ENCODE measurements at regions not wholly inside any gene's neighbourhood (a gene's known extent, or its start where the extent isn't known, plus 50 kb on each side); places are given as distances from the start of the nearest gene placed in this dataset.

GRCh38 chr1:73564294-73564693 is 633.7 kb downstream of the LRRIQ3 start:
- no peaks in the 10 kb centered on the region for H3K27me3 ChIP-seq (replicated peaks; ENCODE audit: insufficient read depth, low read length)
- no peak overlapping the region for H3K4me2 ChIP-seq (ENCODE audit: low read depth, low read length)
- H3F3A ChIP-seq (ENCODE audit: insufficient read depth, low read length): no peaks in the 10 kb centered on the region
- no peaks in the 10 kb centered on the region for H3K79me2 ChIP-seq (ENCODE audit: low read length)
- no peak overlapping the region for H3K4me3 ChIP-seq (ENCODE audit: low read length)
- TF ChIP-seq EZH2phosphoT487 (IDR thresholded peaks at IDR 0.05; ENCODE audit: low read length) (no peak), CTCF (IDR thresholded peaks at IDR 0.05; ENCODE audit: low read length) (no peak), EZH2 (optimal IDR thresholded peaks at IDR 0.05; ENCODE audit: low read depth, low read length) (no peak)
- no peak overlapping the region for H3K9ac ChIP-seq (ENCODE audit: low read length)
- DNase-seq: no peak
- H3K9me3 ChIP-seq (replicated peaks; ENCODE audit: insufficient read depth, low read length): no peaks in the 10 kb centered on the region
- H3K9me2 ChIP-seq (replicated peaks; ENCODE audit: insufficient read depth, low read length): no peaks in the 10 kb centered on the region
- no peaks in the 10 kb centered on the region for H3K4me1 ChIP-seq (ENCODE audit: low read length)
- H3K36me3 ChIP-seq (replicated peaks; ENCODE audit: insufficient read depth, low read length): no peaks in the 10 kb centered on the region
- H4K20me1 ChIP-seq (ENCODE audit: insufficient read depth, low read length): no peaks in the 10 kb centered on the region
- H3K27ac ChIP-seq (ENCODE audit: low read length): no peak overlapping the region
- no peak overlapping the region for H2AFZ ChIP-seq (ENCODE audit: low read length)

DNA sequence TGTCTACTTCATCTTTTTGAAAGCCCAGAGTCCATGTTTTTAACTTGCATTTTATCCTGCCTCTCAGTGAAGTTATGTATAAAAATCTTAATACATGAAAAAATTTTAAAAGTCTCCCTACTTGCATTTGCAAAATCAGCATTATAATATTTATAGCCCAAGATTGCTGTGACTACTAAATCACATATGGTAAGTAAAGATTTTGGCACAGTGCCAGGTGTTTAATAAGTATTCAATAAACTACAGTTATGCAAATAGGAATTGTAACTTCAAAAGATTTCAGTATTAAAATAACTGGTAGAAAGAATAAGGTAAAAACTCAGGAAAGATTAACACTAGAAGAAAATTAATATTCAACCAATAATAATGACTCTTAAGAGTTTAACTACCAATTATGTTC is 641.7 kb downstream of the LRRIQ3 start:
- Histone ChIP-seq H3K27me3 (replicated peaks; ENCODE audit: insufficient read depth, low read length) (no peaks in the 10 kb centered on the region), H3K36me3 (replicated peaks; ENCODE audit: insufficient read depth, low read length) (no peaks in the 10 kb centered on the region), H3K9ac (ENCODE audit: low read length) (no peak overlapping the region), H3K4me2 (ENCODE audit: low read depth, low read length) (no peak overlapping the region), H3K9me2 (replicated peaks; ENCODE audit: insufficient read depth, low read length) (no peaks in the 10 kb centered on the region), H2AFZ (ENCODE audit: low read length) (no peak overlapping the region), H3K9me3 (replicated peaks; ENCODE audit: insufficient read depth, low read length) (no peaks in the 10 kb centered on the region), H3K27ac (ENCODE audit: low read length) (no peak overlapping the region), H3K79me2 (ENCODE audit: low read length) (no peaks in the 10 kb centered on the region), H3F3A (ENCODE audit: insufficient read depth, low read length) (no peaks in the 10 kb centered on the region), H3K4me1 (ENCODE audit: low read length) (no peaks in the 10 kb centered on the region), H4K20me1 (ENCODE audit: insufficient read depth, low read length) (no peaks in the 10 kb centered on the region), H3K4me3 (ENCODE audit: low read length) (no peak overlapping the region)
- DNase-seq: no peak
- TF ChIP-seq CTCF (IDR thresholded peaks at IDR 0.05; ENCODE audit: low read length): no peak

DNA sequence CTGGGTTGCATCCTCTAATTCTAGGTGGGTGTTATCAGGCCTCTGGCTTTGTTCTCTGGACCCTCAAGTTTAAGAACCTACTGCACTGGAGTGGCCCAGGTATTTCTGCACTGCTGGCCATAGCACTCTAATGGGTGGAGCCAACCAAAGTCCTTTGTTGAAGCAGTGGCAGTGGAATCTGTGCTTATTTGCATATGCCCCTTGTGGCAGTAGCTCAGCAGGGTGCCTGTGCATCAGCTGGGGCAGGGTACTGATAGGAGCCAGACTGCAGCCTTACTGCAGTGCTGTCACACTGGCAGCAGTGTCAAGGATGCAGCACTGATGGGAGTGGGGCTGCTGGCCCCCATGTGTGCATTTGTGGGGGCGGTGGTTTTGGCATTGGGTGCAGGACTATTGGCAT is 660.6 kb downstream of the LRRIQ3 start:
- Histone ChIP-seq H3K36me3 (replicated peaks; ENCODE audit: insufficient read depth, low read length) (no peaks in the 10 kb centered on the region), H3K4me3 (ENCODE audit: low read length) (no peak overlapping the region), H3K9me3 (replicated peaks; ENCODE audit: insufficient read depth, low read length) (no peaks in the 10 kb centered on the region), H3K4me2 (ENCODE audit: low read depth, low read length) (no peak overlapping the region), H3K9me2 (replicated peaks; ENCODE audit: insufficient read depth, low read length) (no peaks in the 10 kb centered on the region; the same call in 1 of the 2 replicates), H2AFZ (ENCODE audit: low read length) (no peak overlapping the region), H3F3A (ENCODE audit: insufficient read depth, low read length) (no peaks in the 10 kb centered on the region), H4K20me1 (ENCODE audit: insufficient read depth, low read length) (no peaks in the 10 kb centered on the region), H3K27me3 (replicated peaks; ENCODE audit: insufficient read depth, low read length) (no peaks in the 10 kb centered on the region), H3K27ac (ENCODE audit: low read length) (no peak overlapping the region), H3K9ac (ENCODE audit: low read length) (no peak overlapping the region), H3K4me1 (ENCODE audit: low read length) (no peaks in the 10 kb centered on the region), H3K79me2 (ENCODE audit: low read length) (no peaks in the 10 kb centered on the region)
- TF ChIP-seq EZH2phosphoT487 (IDR thresholded peaks at IDR 0.05; ENCODE audit: low read length) (no peak), CTCF (IDR thresholded peaks at IDR 0.05; ENCODE audit: low read length) (no peak), EZH2 (optimal IDR thresholded peaks at IDR 0.05; ENCODE audit: low read depth, low read length) (no peak)
- no peak for DNase-seq
